ENCODE measurements at regions not wholly inside any gene's neighbourhood (a gene's known extent, or its start where the extent isn't known, plus 50 kb on each side); places are given as distances from the start of the nearest gene placed in this dataset.

GRCh38 chr6:122077603-122078002, 321.8 kb upstream of the HSF2 start:
- peaks cover 3% of the 10 kb centered on the region for H3K4me1 ChIP-seq (ENCODE audit: insufficient read depth, low read length)
- H3K56ac ChIP-seq (ENCODE audit: insufficient read length, low read depth, low read length) = no peak overlapping the region
- no peak overlapping the region for H4K91ac ChIP-seq (ENCODE audit: insufficient read length, low read depth, low read length)
- no peak overlapping the region for H3K23ac ChIP-seq (ENCODE audit: insufficient read length, low read depth, low read length)
- H3K79me2 ChIP-seq (ENCODE audit: insufficient read depth, low read length) = no peaks in the 10 kb centered on the region
- H3K9me3 ChIP-seq (ENCODE audit: control insufficient read depth, low read depth, low read length) = no peaks in the 10 kb centered on the region
- no peak overlapping the region for H2BK5ac ChIP-seq (ENCODE audit: insufficient read length, low read length)
- H2AFZ ChIP-seq (ENCODE audit: low read length) = no peak overlapping the region
- H2BK12ac ChIP-seq (ENCODE audit: insufficient read length, low read depth, low read length) = no peak overlapping the region
- H2BK15ac ChIP-seq (ENCODE audit: low read depth, low read length) = no peak overlapping the region
- no peak overlapping the region for H3K4ac ChIP-seq (ENCODE audit: low read depth, low read length)
- no peaks in the 10 kb centered on the region for H3K36me3 Mint-ChIP-seq (ENCODE audit: insufficient read depth in 1 of 3, low read depth in 3 of 3)
- H3K18ac ChIP-seq (ENCODE audit: insufficient read length, low read depth, low read length) = no peak overlapping the region
- no peak overlapping the region for H2BK20ac ChIP-seq (ENCODE audit: low read depth, low read length, poor library complexity, severe bottlenecking)
- H3K4me1 Mint-ChIP-seq = peaks cover 12 to 14% of the 10 kb centered on the region in 2 experiments
- no peaks in the 10 kb centered on the region for H3K9me3 Mint-ChIP-seq
- no peak overlapping the region for H3K4me2 ChIP-seq (ENCODE audit: insufficient read depth, insufficient read length, low read length)
- TF ChIP-seq CTCF (conservative IDR thresholded peaks at IDR 0.05) = no peak
- no peak overlapping the region for H3K27ac Mint-ChIP-seq
- no peak overlapping the region for H4K5ac ChIP-seq (ENCODE audit: insufficient read length, low read depth, low read length)
- H3K4me3 Mint-ChIP-seq = no peak overlapping the region
- H3K14ac ChIP-seq (ENCODE audit: insufficient read depth, low read length) = no peak overlapping the region
- WGBS (ENCODE audit: extremely low coverage, insufficient read length, low lambda C conversion rate) = no CpG with 5 or more reads among the region's 1 CpG
- no peak overlapping the region for H3T11ph ChIP-seq (ENCODE audit: low read length)
- H3K27me3 ChIP-seq (ENCODE audit: insufficient read depth, low read length) = no peaks in the 10 kb centered on the region
- H3K79me1 ChIP-seq (ENCODE audit: insufficient read depth, low read depth, low read length, poor library complexity, severe bottlenecking) = no peaks in the 10 kb centered on the region
- H2AK5ac ChIP-seq (ENCODE audit: insufficient read length, low read length) = no peak overlapping the region
- no peaks in the 10 kb centered on the region for H3K23me2 ChIP-seq (ENCODE audit: insufficient read length, low read depth, low read length, poor library complexity, severe bottlenecking)
- no peak overlapping the region for H4K8ac ChIP-seq (replicated peaks; ENCODE audit: insufficient read length, low read depth, low read length)
- H3K27ac ChIP-seq (ENCODE audit: insufficient read length, low read depth, low read length) = no peak overlapping the region
- H3K9ac ChIP-seq (ENCODE audit: extremely low read depth, insufficient read length, low read length) = no peak overlapping the region
- H2BK120ac ChIP-seq (ENCODE audit: low read depth, low read length, poor library complexity, severe bottlenecking) = no peak overlapping the region
- H4K20me1 ChIP-seq (ENCODE audit: control insufficient read depth, insufficient read depth, insufficient read length) = no peaks in the 10 kb centered on the region
- no peaks in the 10 kb centered on the region for H3K27me3 Mint-ChIP-seq (ENCODE audit: low read depth)
- no peak for DNase-seq

All from H9 (cell line).